Left lung (tissue), 4 donors: ENCODE measurements at regions not wholly inside any gene's neighbourhood (a gene's known extent, or its start where the extent isn't known, plus 50 kb on each side); places are given as distances from the start of the nearest gene placed in this dataset.
A peak's percentile ranks its signal among the peaks of the same experiment; 100 is the strongest.

Source experiments
- ATAC-seq: fragments of 200-7000 bp; cut with Tn5 transposase; one replicate; pipeline ENCODE4 v1.9.1; 2020; ENCODE audit warnings: moderate library complexity
- DNase-seq, 4 donors: peaks; one replicate each; pipeline ENCODE4 v3.0.0-alpha.2; 2013 to 2020
- H3K27ac ChIP-seq, 2 donors: fragments of 200-600 bp; sonication (generic) in 1 of 2; one replicate each; pipeline versions ENCODE4 v1.5.0 to v1.8.0; 2020 to 2021
- H3K27me3 ChIP-seq, 2 donors: fragments of 200-600 bp; sonication (generic) in 1 of 2; one replicate each; pipeline versions ENCODE4 v1.5.0 to v1.8.0; 2020 to 2021
- H3K36me3 ChIP-seq, 2 donors: fragments of 200-600 bp; sonication (generic) in 1 of 2; one replicate each; pipeline versions ENCODE4 v1.5.0 to v1.8.0; 2020 to 2021
- H3K4me1 ChIP-seq, 2 donors: fragments of 200-600 bp; one replicate each; pipeline ENCODE4 v1.8.0; 2021
- H3K4me3 ChIP-seq, 2 donors: fragments of 200-600 bp; sonication (generic) in 1 of 2; one replicate each; pipeline versions ENCODE4 v1.5.0 to v1.8.0; 2020 to 2021; ENCODE audit warnings: mild to moderate bottlenecking in 1 of 2
- H3K9me3 ChIP-seq, 2 donors: fragments of 200-600 bp; sonication (generic) in 1 of 2; one replicate each; pipeline versions ENCODE4 v1.5.0 to v1.8.0; 2020 to 2021
- CTCF ChIP-seq, 2 donors: fragments of 200-600 bp; sonication (generic) in 1 of 2; IDR thresholded peaks; one replicate each; pipeline versions ENCODE4 v1.5.0 to v1.8.0; 2021; ENCODE audit warnings: antibody characterized with exemption in 2 of 2
- intact Hi-C, 2 donors: fragments of 100-400 bp; cut with DNase I; formaldehyde crosslinking; loops; one replicate each; pipeline versions ENCODE4 v1.11.2 to v1.14.2; 2022
- donor health status: DM: no; HTN: yes; CAD: no.
- donor health status: DM: no; HTN: no; CAD: no.

DNA sequence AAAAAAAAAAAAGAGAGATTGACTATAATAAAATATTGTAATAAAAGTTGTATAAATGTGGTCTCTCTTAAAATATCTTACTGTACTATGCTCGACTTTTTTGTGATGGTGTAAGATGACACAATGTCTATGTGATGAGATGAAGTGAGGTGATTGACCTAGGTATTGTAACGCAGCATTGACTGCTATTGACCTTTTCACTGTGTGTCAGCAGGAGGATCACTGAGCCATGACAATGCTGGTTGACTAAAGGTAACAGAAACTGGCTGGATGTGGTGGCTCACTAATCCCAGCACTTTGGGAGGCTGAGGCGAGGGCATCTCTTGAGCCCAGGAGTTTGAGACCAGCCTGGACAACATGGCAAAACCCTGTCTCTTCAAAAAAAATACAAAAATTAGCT, 78.6 kb upstream of the MYO10 start:
- TF ChIP-seq CTCF (IDR thresholded peaks at IDR 0.05): no peak
- no peak overlapping the region for H3K27ac ChIP-seq
- no peak for ATAC-seq

DNA sequence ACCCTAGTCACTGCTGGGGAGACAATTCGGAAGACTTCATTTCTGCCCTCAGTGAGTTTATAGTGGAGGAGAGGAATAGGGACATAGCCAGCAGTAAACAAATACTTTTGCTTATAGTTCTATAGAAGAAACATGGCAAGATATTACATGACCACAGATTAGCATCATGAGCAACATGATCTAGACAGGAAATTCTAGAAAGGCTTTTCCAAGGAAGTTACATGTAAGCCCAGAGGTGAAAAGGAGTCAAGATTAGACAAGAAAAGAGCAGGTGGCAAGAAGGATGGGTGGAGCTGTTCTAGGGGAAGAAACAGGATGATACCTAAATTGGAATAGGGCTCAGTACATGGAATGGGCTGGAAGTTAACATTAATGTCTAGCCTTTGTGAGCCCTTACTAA, 82.8 kb upstream of the MYO10 start:
- DNase-seq: no peak
- Histone ChIP-seq H3K4me3 (no peak overlapping the region), H3K27me3 (no peaks in the 10 kb centered on the region), H3K36me3 (no peaks in the 10 kb centered on the region), H3K27ac (no peak overlapping the region), H3K4me1 (peaks cover 0 to 7% of the 10 kb centered on the region in 2 donors), H3K9me3 (no peaks in the 10 kb centered on the region)
- intact Hi-C loops: no loop called here
- no peak for ATAC-seq
- TF ChIP-seq CTCF (IDR thresholded peaks at IDR 0.05): no peak

More for the DNA sequence above, 78.6 kb upstream of the MYO10 start:
- Histone ChIP-seq H3K36me3 (no peaks in the 10 kb centered on the region), H3K27me3 (no peaks in the 10 kb centered on the region), H3K4me1 (no peaks in the 10 kb centered on the region), H3K9me3 (no peaks in the 10 kb centered on the region), H3K4me3 (no peak overlapping the region)
- intact Hi-C loops: no loop called here
- no peak for DNase-seq

- TF ChIP-seq CTCF (IDR thresholded peaks at IDR 0.05): no peak
- Histone ChIP-seq H3K4me3 (no peak overlapping the region), H3K4me1 (peaks cover 0 to 7% of the 10 kb centered on the region in 2 donors), H3K27me3 (no peaks in the 10 kb centered on the region), H3K27ac (peak overlapping the region in 1 of 2 donors; percentile 13), H3K36me3 (no peaks in the 10 kb centered on the region), H3K9me3 (no peaks in the 10 kb centered on the region)
- DNase-seq (peak in 2 of 4 donors; percentile 52 to 73), ATAC-seq (peak; percentile 30)
- intact Hi-C loops: no loop called here
These were observed 83.2 kb upstream of the MYO10 start for GRCh38 chr5:17019324-17019723.

DNA sequence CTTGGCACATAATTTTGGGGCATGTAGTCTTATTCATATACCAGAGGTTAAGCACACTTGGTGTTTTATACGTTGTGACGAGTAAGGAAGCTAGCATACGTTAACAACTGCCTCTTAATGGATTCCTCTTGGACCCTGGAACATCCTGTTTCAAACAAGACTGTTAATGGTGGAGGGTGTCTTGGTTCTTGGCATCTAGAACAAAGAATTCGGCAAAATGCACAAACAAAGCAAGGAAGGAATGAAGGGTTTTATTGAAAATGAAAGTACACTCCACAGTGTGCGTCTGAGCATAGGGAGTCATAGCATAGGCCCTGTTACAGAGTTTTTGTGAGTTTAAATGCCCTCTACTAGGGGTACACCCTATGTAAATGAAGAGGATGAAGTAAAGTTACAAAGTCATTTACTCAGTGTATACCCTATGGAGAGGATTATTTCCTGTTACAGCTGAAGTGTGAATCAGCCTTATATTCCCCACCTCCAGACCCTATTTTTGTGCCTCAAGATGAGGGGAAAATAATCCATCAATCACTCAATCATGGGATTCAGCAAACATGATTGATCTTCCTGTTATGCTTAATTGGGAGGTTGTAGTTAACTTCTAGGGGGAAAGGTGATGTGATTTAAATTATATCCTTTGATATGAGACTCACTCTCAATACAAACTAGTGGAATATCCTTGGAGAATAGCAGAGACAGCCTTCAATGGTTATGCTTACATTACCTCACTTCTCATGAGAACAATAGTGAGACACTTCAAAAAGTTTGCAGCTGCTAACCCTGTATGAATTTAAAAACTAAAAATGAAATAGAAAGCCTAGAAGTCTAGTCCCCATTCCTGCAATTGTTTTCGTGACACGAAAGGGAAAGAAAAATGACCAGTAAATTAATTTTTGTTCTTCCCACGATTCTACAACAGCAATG, 84.9 kb upstream of the MYO10 start:
- Histone ChIP-seq H3K4me1 (peaks cover 0 to 7% of the 10 kb centered on the region in 2 donors), H3K27ac (peak overlapping the region; percentile 24 to 55)
- DNase-seq: peak in 2 of 4 donors; percentile 51 to 56

More for the DNA sequence above, 84.9 kb upstream of the MYO10 start:
- peak; percentile 43 for ATAC-seq
- Histone ChIP-seq H3K9me3 (no peaks in the 10 kb centered on the region), H3K36me3 (no peaks in the 10 kb centered on the region), H3K27me3 (no peaks in the 10 kb centered on the region), H3K4me3 (no peak overlapping the region)
- no peak for TF ChIP-seq CTCF (IDR thresholded peaks at IDR 0.05)
- intact Hi-C loops: no loop called here
